Activated gamma-delta T cell treated with Interleukin-2 at 50 U/mL for 16 hours (primary cell): ENCODE measurements at regions not wholly inside any gene's neighbourhood (a gene's known extent, or its start where the extent isn't known, plus 50 kb on each side); places are given as distances from the start of the nearest gene placed in this dataset.

ENCODE experiments used
- DNase-seq: peaks from one replicate; pipeline ENCODE4 v3.0.0-alpha.2; 2020

DNA sequence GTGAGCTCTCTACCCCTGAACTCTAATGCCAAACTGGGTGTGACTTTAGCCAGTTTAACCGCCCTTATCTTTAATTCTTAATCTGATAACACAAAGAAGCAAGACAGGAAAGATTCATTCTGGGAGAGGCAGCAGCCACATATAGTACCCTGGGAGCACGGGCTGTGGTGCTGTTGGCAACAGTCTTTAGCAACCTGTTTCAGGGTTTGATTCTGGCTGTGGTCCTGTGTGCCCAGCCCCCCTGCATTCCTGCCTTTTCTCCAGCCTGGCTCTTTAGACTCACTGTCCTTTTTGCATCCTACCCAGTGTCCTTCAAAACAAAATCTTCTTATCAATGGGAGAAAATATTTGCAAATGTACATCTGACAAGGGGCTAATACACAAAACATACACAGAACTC lies 275.2 kb downstream of the GXYLT1 start:
- DNase-seq = no peak

DNA sequence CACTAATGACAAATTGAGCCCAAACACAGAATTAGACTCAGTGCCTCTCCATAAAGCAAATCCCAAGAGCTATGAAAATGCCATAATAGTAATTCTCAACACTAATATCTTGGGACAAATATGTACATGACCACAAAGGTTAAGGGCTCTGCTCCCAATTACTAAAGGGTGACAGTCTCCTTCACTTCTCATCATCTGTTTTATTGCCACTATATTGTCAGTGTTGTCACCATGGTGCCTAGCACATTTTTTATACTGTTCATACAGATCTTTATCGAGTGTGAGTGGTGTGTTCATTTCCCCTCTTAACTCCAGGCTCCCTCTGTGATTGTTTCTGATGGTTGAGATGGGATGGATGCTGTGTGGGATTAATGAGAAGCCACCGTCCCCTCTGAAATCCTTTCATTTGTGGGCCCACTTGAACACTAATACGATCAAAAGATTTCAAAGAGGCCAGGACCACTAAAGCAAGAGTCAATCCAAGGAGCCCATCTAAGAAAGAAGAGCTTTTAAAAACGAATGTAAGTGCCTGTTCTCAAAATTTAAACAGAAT lies 277.7 kb downstream of the GXYLT1 start:
- no peak for DNase-seq

DNA sequence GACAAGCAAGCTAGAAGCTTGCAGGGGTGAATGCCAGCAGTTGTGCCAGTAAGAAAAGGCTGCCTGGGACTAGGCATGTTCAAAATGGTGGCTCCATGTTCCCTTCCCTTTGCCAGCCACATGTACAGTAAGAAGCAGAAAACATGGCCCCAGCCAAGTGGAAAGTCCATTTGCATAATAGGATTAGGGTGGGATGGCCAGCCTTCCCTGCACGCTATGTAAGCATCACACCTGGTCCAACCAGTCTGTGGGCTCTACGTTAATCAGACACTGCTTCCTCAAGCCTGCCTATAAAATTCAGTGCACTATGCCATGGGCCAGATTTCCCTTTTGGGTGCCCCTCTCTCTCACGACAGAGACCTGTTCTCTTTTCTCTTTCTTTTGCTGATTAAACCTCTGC lies 288.4 kb downstream of the GXYLT1 start:
- no peak for DNase-seq

DNA sequence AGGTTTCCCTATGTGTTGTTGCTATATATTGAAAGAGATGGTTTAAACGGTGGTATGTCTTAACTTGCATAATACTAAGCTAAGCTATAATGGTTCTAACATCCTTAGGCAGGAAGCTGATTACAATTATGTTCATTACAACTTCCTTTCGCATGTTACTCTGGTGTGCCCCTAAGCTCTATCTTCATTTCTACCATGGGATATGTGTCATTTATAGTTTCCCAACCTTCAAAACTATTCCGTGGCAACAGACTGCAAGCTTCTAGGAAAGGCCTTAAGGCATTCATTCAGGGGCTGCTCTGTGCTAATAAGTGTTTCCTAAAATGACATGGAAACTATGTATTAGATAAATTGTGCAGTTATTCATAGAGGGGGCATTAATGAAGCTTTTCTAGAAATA lies 294.6 kb downstream of the GXYLT1 start:
- DNase-seq = no peak

DNA sequence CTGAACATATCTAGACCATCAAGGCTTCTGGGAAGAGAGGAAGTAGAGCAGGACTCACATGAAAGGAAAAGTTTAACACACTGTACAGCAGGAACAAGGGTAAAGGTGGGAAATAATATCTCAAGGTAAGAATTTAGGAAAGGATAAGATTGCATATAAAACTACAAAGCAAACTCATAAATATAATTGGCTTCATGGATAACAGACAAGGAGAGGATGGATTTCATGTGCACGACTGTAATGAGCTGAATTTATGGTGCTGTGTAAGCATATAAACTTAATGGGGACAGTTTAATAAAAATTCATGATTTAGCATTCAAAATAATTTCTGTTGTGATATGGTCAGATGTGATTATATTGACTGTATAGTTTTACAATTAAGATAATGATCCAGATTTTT lies 298.0 kb downstream of the GXYLT1 start:
- DNase-seq = no peak

DNA sequence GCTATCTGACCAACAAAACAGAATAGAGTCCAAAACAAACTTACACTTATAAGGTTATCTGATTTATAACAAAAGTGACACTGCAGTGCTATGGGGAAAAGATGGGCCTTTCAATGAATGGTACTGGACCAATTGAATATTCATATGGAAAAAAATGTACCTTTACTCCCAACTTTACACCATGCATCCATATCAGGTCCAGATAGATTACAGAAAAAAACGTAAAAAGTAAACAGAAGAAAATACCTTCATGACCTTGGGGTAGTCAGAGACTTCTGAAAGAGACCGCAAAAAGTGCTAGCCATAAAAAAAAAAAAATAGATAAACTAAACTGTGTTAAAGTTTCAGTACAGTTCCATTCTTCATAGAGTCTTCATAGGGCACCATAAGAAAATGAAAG lies 308.3 kb downstream of the GXYLT1 start:
- no peak for DNase-seq

DNA sequence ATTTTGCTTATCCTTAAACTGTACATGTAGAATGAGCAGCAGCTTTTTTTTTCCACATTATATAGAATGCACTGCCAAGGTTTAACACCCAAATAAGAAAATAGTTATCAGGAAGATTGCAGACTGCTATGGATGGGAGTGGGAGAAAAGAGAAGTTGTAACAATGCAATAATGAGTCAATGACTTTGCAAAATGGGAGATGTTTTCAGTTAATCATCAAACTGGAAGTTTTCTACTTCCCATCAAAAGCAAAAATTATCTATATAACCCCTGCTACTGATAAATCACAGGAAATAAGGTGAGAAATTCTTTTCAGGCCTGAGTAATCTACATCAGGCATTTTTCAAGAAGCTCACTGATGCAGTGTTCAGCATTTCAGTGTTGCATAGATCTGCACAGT lies 309.1 kb downstream of the GXYLT1 start:
- DNase-seq = no peak

DNA sequence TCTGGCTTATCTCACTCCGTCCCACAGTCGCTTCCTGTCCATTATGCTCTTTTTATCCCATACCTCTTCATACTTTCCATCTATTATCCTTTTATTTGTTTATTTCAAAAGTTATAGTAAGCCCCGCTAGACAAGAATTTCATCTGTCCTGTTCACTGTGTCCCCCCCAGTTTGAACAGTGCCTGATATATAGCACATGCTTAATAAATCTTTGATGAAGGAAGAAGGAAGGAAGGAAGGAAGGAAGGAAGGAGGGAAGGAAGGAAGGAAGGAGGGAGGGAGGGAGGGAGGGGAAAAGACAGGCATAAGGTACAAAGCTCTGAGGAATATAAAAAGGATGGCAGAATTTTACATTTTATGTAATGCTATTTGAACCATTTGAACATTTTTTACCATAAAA lies 324.7 kb downstream of the GXYLT1 start:
- DNase-seq = no peak

DNA sequence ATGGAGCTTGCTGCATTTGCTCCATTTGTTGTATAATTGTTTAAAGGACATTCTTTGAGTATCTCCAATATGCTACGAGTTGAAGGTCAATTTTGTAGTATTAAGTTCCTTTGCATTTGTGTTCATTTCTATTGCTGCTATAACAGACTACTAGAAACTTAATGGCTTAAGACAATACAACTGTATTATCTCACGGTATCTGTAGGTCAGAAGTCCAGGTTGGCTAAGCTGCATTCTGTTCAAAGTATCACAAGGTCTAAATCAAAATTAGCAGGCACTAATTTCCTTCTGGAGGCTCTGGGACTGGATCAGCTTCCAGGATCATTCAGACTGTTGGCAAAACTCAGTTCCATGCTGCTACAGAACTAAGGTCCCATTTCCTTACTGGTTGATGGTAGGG lies 340.6 kb downstream of the GXYLT1 start:
- no peak for DNase-seq

DNA sequence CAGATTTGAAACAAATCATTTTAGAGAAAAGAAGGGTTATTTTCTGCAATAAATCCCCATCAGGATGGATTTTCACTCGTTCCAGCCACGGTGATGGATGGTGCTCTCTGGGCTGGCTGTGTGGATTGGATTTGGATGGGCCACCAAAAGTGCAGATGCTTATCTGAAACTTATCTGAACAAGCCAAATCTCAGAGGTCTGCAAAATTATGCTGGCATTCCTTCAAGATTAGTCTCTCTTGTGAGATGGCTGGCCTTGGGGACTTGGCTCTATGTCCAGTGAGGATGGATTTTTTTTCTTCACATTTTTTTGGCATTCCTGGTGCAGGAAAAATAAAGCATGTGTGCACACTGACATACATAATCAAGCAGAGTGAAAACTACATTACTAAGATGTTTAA lies 341.9 kb downstream of the GXYLT1 start:
- DNase-seq = no peak

DNA sequence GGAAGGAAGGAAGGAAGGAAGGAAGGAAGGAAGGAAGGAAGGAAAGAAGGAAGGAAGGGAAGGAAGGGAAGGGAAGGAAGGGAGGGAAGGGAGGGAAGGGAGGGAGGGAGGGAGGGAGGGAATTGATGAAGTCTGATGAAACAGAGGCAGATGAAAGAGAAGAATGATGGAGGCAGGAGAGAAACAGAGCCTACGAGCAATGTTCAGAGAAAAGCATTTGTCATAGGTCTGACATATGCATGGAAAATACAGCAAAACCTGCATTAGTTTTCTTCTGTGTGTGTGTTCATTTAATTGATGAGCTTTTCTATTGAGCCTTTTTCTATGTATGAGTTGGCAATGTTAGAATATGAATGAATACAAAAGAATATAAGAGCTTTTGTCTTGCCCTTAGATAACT lies 343.4 kb downstream of the GXYLT1 start:
- no peak for DNase-seq

DNA sequence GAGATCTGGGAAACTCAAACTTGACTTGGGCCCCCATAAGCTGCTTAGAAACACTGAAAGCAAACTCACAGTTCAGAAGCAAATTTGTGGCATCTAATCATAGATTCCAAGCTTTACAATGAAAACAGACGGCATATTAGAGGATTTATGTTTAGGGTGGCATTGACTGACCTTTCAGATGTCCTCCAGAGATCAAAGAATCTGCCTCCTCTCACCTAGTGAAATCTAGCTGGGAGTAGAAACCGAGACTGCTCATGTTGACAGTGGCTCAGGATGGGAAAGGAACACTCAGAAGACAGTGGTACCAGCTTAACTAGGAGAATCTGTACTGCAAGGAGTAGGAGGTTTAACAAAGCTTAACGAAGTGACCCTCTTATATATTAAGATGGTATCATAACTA lies 345.0 kb downstream of the GXYLT1 start:
- no peak for DNase-seq

DNA sequence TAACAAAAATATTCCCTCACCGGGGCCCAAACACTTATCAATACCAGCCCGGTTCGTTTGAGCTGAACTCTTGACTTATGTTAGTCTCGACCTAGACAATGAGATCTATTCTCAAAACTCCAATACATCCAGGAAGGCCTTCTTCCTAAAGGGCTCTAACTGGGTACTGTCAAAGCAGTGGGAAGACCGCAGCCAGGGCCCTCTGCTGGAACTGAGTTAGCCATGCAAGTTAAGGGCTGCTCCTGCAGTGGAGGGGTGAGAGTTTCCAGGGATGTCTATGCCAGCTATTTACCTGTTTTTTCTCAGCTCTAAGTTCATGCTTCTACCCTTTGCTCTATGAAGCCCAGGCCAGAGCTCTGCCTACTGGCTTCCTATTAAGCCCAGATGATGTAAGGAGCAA lies 348.8 kb downstream of the GXYLT1 start:
- DNase-seq = no peak

DNA sequence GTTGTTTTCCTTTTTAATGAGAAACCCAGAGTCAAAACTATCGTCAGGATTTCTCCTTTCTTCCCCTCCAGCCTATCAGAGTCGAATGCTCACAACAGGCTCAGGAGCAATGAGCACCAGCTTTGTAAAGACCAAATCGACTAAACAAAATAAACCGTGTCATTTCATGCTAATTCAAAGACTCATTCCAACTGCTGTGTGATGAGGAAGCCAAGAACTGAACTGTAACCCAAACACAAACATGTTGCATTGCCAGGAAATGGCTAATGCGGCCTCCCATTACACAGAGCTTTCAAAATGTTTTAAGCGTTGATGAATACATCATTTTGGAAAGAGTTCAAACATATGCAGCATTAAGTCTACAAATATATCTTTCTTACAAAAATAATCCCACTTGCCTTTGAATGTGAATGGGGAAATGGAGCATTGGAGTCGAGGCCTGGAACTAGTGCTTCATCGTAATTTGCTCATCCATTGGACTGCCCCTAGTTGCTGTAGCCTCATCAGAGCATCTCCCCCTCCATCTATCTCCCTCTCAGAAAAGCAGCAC lies 349.5 kb downstream of the GXYLT1 start:
- DNase-seq = no peak

DNA sequence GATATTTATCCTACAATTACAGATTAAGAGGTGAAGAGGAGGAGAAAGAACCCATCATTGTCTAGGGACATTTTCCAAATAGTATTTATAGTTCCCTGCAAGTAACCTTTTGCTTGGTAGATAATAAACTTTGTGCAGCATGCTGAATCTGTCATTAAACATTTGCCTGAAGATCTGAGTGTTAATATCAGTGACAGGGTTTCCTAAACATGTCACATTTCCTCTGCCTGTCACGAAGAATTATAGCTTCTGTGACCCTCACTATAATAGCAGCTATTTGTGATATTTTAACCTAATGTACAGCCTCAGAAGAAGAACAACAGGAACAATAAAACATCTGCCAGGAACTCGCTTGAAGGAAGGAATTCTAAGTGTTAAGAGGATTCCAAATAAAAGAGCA lies 350.3 kb downstream of the GXYLT1 start:
- DNase-seq = no peak

DNA sequence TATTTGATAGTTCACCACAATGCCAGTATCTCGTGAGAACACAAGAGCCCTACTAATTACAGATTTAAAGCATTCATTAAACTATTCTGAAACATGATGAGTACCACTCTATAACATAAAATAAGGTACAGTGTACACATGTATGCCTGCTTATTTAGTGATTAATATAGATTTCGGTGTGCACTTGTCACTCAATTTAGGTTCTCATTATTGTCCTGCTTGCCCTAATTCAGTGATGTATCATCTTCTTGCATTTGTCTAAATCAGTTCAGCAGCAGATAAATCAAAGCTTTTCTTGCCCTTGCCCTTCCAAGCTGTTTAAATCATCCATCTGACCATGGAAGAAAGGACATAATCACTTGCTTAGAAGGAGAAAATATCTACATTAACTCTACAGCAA lies 359.7 kb downstream of the GXYLT1 start:
- no peak for DNase-seq

DNA sequence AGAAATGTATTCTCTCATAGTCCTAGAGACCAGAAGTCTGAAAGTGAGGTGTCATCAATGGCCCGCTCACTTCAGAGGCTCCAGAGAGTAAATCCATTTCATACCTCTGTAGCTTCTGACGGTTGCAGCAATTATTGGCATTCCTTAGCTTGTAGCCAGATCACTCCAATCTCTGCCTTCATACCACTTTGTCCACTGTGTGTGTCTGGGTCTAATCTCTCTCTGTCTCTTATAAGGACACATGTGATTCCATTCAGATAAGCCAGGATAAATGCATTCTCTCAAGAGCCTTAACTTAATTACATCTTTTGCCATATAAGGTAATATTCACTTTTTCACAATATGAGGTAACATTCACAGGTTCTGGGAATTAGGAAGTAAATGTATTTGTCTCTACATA lies 365.7 kb downstream of the GXYLT1 start:
- no peak for DNase-seq

DNA sequence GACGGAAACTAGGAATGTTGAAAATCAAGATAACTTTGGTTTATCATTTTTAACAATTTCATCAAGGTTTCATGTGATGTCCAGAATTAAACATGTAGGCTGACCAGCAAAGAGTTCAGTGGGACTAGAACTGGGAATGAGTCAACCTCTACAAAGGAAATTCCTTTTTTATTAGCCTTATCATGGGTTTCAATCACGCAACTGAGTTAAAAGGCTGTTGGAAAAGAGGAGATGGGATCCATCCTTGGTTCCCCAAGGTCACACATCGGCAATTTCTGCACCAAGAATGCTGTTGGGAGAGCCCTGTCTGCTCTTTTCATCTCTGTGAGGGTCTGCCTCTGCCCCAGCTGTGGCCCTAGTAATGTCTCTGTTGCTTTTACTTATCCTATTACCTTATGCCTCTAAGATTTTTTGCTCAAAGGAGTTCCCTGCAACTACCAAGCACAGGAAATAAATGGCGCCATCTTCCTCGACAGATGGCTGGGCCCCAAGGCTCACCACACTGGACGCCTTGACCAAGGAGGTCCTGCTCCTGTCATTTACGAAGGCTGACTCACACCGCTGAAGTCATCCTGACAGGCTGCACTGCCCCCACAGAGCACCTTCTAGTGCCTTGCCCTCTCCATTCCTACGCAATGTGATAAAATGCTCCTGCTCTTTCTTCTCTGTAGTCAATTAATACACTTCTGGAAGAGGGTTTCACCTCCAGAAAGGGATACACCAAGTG lies 367.4 kb downstream of the GXYLT1 start:
- no peak for DNase-seq

DNA sequence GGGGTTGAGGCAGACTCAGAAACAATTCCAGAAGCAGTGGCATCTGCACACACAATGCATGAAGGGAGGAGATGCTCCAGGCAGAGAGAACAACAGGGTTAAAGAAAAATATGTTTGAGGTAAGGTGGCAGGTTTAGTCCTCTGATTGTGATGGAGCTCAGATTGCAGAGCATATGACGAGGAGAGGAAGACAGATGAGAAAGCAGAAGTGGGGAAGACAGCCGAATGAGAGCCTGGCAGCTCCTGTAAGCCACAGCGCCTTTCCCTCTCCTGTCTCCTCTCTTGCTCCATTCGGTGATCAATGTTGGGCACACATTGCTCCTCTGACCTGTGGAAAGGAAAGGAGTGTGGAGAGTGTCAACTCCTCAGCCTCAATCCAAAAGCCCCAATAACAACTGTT lies 372.2 kb downstream of the GXYLT1 start:
- no peak for DNase-seq

DNA sequence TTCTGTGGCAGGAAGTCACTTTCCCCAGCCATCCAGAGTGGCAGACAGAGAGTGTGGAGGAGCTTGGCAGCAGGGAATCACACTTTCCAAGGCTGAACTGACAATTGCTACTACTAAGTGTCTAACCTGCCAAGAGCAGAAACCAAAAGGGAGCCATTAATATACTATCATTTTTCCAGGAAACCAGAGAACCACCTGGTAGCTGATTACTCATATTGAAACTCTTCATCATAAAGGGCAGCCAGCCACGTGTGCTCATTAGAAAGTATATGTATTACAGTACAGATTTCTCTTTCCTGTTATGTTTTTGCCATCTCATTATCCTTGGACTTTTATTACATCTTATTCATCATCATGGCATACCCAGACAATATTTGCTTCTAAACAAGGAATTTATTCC lies 374.9 kb downstream of the GXYLT1 start:
- DNase-seq = no peak

DNA sequence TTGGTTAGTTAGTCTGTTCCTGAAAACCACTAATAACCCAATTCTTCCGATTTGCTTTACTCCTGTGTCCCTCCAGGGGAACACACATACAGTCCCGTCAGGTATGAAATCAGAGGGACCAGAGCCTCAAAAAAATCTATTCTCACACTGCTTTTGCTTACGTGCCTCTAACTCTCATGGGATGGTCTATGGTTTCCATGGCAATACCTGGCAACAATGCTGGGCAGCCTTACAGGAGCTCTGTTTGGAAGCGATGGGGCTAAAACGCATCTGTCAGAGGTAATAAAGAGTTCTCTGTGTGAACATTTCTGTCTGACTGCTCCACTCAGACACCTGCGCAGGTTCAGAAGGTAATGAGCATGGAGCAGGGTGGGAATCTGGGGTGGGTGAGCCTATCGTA lies 376.2 kb downstream of the GXYLT1 start:
- no peak for DNase-seq

DNA sequence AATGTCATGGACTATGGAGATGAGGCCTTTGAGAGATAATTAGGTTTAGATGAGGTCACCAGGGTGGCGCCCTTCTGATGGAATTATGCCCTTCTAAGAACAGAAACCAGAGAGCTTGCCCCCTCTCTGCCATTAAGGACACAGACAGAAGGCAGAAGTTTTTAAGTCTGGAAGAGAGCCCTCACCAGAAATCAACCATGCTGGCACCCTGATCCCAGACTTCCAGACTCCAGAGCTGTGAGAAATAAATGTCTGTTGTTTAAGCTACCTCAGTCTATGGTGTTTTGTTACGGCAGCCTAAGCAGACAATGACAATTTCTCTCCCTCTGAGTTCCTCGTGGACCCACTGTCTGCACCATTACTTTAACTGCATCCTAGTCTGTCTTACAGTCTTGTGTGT lies 382.0 kb downstream of the GXYLT1 start:
- DNase-seq = no peak

DNA sequence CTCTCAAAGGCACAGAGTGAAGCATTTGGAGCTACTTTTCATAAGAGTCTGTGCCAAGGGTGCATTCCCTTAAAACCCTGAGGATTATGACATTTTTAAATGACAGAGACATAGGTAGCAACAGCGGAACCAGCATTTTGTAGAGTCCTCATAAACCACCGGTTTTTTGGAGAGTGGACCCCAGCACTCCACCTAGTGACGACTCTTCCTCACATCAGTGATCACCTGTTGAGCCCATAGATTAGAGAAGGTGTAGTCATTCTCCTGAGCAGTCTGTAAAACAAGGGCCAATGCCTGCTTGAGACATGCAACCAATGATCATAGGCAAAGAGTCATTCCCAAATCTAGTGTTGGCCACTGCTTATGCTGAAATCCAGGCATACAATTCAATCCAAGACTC lies 399.1 kb downstream of the GXYLT1 start:
- no peak for DNase-seq

DNA sequence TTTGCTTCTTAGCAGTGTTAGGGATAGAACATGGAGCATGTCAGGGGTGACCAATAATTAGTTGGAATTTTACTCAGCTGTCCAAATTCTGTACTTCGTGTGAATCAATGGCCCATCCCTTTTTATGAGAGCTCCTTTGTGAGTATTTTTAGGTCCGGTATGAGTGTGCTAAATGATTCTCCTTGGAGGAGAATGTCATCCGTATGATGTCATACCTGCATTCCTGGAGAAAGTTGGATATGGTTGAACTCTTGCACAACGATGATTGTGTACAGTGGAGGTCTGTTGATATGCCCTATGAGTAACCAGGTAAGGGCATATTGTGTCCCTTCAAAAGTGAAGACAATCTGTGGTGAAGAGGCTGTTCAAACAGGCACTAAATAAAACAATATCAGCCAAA lies 400.8 kb downstream of the GXYLT1 start:
- no peak for DNase-seq

DNA sequence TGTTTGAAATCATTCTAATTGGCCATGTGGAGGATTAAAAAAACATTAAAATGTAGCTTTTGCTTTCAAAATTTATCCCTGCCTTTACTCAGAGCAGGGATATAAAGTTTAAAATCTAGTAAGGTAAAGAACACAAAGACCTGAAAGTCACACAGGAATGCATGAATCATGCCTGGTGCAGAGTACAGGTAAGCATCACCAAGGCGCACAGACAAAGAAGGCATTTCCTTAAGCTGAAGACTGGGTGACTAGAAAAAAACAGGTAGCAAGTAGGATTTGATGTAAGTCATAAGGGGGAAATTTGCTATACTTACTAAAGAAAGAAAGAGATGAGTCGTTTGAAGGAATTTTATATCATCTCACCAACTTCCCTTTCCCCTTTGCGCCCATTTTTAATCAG lies 405.6 kb downstream of the GXYLT1 start:
- DNase-seq = no peak
